GM23338 (cell line): ENCODE measurements at regions not wholly inside any gene's neighbourhood (a gene's known extent, or its start where the extent isn't known, plus 50 kb on each side); places are given as distances from the start of the nearest gene placed in this dataset.

Experiments
- ATAC-seq: fragments of 200-7000 bp; cut with Tn5 transposase; 3 replicates; pipeline ENCODE4 v1.9.1; 2020
- DNase-seq: peaks from one replicate; pipeline ENCODE4 v3.0.0-alpha.2; 2015; ENCODE audit warnings: low spot score
- H2AFZ ChIP-seq: fragments of 200-600 bp; sonication (generic); 2 replicates; pipeline ENCODE4 v1.8.0; 2016; ENCODE audit warnings: antibody characterized with exemption, mild to moderate bottlenecking, moderate library complexity
- H3F3A ChIP-seq: fragments of 200-600 bp; sonication (generic); replicated peaks from 2 replicates; pipeline ENCODE4 v1.8.0; 2017; ENCODE audit warnings: antibody characterized with exemption, mixed run types, low read depth
- H3K27ac ChIP-seq: fragments of 200-600 bp; sonication (generic); 2 replicates; pipeline ENCODE4 v1.6.1; 2016; ENCODE audit warnings: low read depth
- H3K27me3 ChIP-seq: fragments of 200-600 bp; sonication (generic); 2 replicates; pipeline ENCODE4 v1.8.0; 2016; ENCODE audit warnings: mild to moderate bottlenecking, mixed run types, moderate library complexity; ENCODE audit not compliant: insufficient read depth
- H3K36me3 ChIP-seq: fragments of 200-600 bp; sonication (generic); 2 replicates; pipeline ENCODE4 v1.8.0; 2016; ENCODE audit warnings: mild to moderate bottlenecking; ENCODE audit not compliant: insufficient read depth
- H3K4me1 ChIP-seq: fragments of 200-600 bp; sonication (generic); 2 replicates; pipeline ENCODE4 v1.8.0; 2016; ENCODE audit warnings: mild to moderate bottlenecking, moderate library complexity; ENCODE audit not compliant: insufficient read depth
- H3K4me2 ChIP-seq: fragments of 200-600 bp; sonication (generic); 2 replicates; pipeline ENCODE4 v1.7.1; 2017; ENCODE audit warnings: mixed run types
- H3K4me3 ChIP-seq: fragments of 200-600 bp; sonication (generic); 2 replicates; pipeline ENCODE4 v1.6.1; 2016; ENCODE audit warnings: mixed run types
- H3K79me2 ChIP-seq: fragments of 200-600 bp; sonication (generic); replicated peaks from 2 replicates; pipeline ENCODE4 v1.8.0; 2017; ENCODE audit warnings: mild to moderate bottlenecking; ENCODE audit not compliant: insufficient read depth
- H3K9me2 ChIP-seq: fragments of 200-600 bp; sonication (generic); 2 replicates; pipeline ENCODE4 v1.8.0; 2017; ENCODE audit not compliant: insufficient read depth
- H4K20me1 ChIP-seq: fragments of 200-600 bp; sonication (generic); replicated peaks from 2 replicates; pipeline ENCODE4 v1.8.0; 2017; ENCODE audit warnings: mild to moderate bottlenecking; ENCODE audit not compliant: insufficient read depth
- H3K27ac Mint-ChIP-seq: 2 replicates; pipeline ENCODE4 v1.8.0; 2020; ENCODE audit warnings: inconsistent platforms, mild to moderate bottlenecking, moderate library complexity, mixed read lengths
- H3K27me3 Mint-ChIP-seq: 3 replicates; pipeline ENCODE4 v1.8.0; 2022; ENCODE audit warnings: low read depth, mild to moderate bottlenecking, moderate library complexity, mixed read lengths, inconsistent platforms; ENCODE audit not compliant: insufficient read depth, poor library complexity
- H3K36me3 Mint-ChIP-seq: 3 replicates; pipeline ENCODE4 v1.8.0; 2021; ENCODE audit warnings: low read depth, mild to moderate bottlenecking, inconsistent platforms, moderate library complexity, mixed read lengths
- H3K4me1 Mint-ChIP-seq: 3 replicates; pipeline ENCODE4 v1.8.0; 2020; ENCODE audit warnings: mild to moderate bottlenecking, inconsistent platforms, mixed read lengths
- H3K4me3 Mint-ChIP-seq: 3 replicates; pipeline ENCODE4 v1.8.0; 2021; ENCODE audit warnings: moderate library complexity, mild to moderate bottlenecking, inconsistent platforms, mixed read lengths
- H3K9me3 Mint-ChIP-seq: 3 replicates; pipeline ENCODE4 v1.8.0; 2020; ENCODE audit warnings: moderate library complexity, mild to moderate bottlenecking, inconsistent platforms, mixed read lengths
- CREB1 ChIP-seq: fragments of 250-450 bp; sonication (Bioruptor Pico); IDR thresholded peaks from 2 replicates; pipeline ENCODE4 v1.5.0; 2020; ENCODE audit warnings: low read depth, mild to moderate bottlenecking, moderate library complexity
- EZH2 ChIP-seq: fragments of 200-600 bp; sonication (generic); IDR thresholded peaks from one replicate; pipeline ENCODE4 v1.8.0; 2017; ENCODE audit warnings: antibody characterized with exemption, mild to moderate bottlenecking, low read depth; ENCODE audit not compliant: unreplicated experiment
- EZH2phosphoT487 ChIP-seq: fragments of 200-600 bp; sonication (generic); IDR thresholded peaks from one replicate; pipeline ENCODE4 v1.8.1; 2018; ENCODE audit warnings: antibody characterized with exemption; ENCODE audit not compliant: unreplicated experiment
- JUNB ChIP-seq: IDR thresholded peaks from one replicate; pipeline ENCODE4 v1.6.1; 2016; ENCODE audit warnings: antibody characterized with exemption; ENCODE audit not compliant: unreplicated experiment
- ZNF114 ChIP-seq: fragments of 250-450 bp; sonication (Bioruptor Pico); IDR thresholded peaks from 2 replicates; pipeline ENCODE4 v1.5.0; 2020; ENCODE audit warnings: mild to moderate bottlenecking, moderate library complexity
- ZNF331 ChIP-seq: fragments of 250-450 bp; sonication (Bioruptor Pico); IDR thresholded peaks from 2 replicates; pipeline ENCODE4 v1.5.0; 2020; ENCODE audit warnings: low read depth, mild to moderate bottlenecking, moderate library complexity
- TF ChIP-seq, protein P1 (sequence below): IDR thresholded peaks from 2 replicates; pipeline ENCODE4 v1.6.1; 2016; ENCODE audit warnings: antibody characterized with exemption
- TF ChIP-seq, protein P2 (sequence below): fragments of 250-450 bp; sonication (Bioruptor Pico); IDR thresholded peaks from 2 replicates; pipeline ENCODE4 v1.5.0; 2020; ENCODE audit warnings: mild to moderate bottlenecking, moderate library complexity
- TF ChIP-seq, protein P3 (sequence below), 2 experiments: fragments of 200-600 bp in 1 of 2; sonication (generic) in 1 of 2; conservative IDR thresholded peaks; 2 replicates each; pipeline versions ENCODE4 v1.5.1 to v1.6.1; 2016 to 2017; ENCODE audit warnings: antibody characterized with exemption in 2 of 2, low read depth in 2 of 2, mild to moderate bottlenecking in 2 of 2, moderate library complexity in 1 of 2

DNA sequence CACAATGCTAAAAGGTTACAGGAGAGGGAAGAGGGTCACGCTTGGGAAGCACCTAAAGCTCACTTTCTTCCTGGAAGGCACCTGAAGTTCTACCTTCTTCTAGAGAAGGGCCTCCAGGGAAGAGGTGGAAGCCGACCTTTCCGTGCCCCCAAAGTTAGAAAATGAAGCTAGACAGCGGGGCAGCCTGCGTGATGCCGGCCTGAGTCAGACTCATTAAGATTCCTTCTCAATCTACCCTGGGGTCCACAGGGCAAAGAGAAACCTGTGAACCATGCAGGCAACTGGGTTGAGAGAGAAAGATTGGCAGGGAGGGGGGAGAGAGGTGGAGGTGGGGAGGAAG lies 54.8 kb upstream of the CCDC167 start:
- H3K79me2 ChIP-seq = no peaks in the 10 kb centered on the region
- DNase-seq (no peak), ATAC-seq (no peak)
- Mint-ChIP-seq H3K27me3 (peaks cover 12% of the 10 kb centered on the region), H3K4me1 (peaks cover 9% of the 10 kb centered on the region), H3K4me3 (no peak overlapping the region), H3K36me3 (no peaks in the 10 kb centered on the region), H3K9me3 (no peaks in the 10 kb centered on the region), H3K27ac (no peak overlapping the region)
- no peak overlapping the region for H3K4me2 ChIP-seq
- H4K20me1 ChIP-seq = no peaks in the 10 kb centered on the region
- no peaks in the 10 kb centered on the region for H3K27me3 ChIP-seq
- H3K9me2 ChIP-seq = no peaks in the 10 kb centered on the region
- TF ChIP-seq EZH2 (no peak), ZNF114 (CRISPR knock-in tag) (no peak), ZNF331 (CRISPR knock-in tag) (no peak), CREB1 (no peak), EZH2phosphoT487 (no peak), JUNB (no peak)
- TF ChIP-seq, protein P1, sequence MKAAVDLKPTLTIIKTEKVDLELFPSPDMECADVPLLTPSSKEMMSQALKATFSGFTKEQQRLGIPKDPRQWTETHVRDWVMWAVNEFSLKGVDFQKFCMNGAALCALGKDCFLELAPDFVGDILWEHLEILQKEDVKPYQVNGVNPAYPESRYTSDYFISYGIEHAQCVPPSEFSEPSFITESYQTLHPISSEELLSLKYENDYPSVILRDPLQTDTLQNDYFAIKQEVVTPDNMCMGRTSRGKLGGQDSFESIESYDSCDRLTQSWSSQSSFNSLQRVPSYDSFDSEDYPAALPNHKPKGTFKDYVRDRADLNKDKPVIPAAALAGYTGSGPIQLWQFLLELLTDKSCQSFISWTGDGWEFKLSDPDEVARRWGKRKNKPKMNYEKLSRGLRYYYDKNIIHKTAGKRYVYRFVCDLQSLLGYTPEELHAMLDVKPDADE = no peak
- TF ChIP-seq, protein P2, sequence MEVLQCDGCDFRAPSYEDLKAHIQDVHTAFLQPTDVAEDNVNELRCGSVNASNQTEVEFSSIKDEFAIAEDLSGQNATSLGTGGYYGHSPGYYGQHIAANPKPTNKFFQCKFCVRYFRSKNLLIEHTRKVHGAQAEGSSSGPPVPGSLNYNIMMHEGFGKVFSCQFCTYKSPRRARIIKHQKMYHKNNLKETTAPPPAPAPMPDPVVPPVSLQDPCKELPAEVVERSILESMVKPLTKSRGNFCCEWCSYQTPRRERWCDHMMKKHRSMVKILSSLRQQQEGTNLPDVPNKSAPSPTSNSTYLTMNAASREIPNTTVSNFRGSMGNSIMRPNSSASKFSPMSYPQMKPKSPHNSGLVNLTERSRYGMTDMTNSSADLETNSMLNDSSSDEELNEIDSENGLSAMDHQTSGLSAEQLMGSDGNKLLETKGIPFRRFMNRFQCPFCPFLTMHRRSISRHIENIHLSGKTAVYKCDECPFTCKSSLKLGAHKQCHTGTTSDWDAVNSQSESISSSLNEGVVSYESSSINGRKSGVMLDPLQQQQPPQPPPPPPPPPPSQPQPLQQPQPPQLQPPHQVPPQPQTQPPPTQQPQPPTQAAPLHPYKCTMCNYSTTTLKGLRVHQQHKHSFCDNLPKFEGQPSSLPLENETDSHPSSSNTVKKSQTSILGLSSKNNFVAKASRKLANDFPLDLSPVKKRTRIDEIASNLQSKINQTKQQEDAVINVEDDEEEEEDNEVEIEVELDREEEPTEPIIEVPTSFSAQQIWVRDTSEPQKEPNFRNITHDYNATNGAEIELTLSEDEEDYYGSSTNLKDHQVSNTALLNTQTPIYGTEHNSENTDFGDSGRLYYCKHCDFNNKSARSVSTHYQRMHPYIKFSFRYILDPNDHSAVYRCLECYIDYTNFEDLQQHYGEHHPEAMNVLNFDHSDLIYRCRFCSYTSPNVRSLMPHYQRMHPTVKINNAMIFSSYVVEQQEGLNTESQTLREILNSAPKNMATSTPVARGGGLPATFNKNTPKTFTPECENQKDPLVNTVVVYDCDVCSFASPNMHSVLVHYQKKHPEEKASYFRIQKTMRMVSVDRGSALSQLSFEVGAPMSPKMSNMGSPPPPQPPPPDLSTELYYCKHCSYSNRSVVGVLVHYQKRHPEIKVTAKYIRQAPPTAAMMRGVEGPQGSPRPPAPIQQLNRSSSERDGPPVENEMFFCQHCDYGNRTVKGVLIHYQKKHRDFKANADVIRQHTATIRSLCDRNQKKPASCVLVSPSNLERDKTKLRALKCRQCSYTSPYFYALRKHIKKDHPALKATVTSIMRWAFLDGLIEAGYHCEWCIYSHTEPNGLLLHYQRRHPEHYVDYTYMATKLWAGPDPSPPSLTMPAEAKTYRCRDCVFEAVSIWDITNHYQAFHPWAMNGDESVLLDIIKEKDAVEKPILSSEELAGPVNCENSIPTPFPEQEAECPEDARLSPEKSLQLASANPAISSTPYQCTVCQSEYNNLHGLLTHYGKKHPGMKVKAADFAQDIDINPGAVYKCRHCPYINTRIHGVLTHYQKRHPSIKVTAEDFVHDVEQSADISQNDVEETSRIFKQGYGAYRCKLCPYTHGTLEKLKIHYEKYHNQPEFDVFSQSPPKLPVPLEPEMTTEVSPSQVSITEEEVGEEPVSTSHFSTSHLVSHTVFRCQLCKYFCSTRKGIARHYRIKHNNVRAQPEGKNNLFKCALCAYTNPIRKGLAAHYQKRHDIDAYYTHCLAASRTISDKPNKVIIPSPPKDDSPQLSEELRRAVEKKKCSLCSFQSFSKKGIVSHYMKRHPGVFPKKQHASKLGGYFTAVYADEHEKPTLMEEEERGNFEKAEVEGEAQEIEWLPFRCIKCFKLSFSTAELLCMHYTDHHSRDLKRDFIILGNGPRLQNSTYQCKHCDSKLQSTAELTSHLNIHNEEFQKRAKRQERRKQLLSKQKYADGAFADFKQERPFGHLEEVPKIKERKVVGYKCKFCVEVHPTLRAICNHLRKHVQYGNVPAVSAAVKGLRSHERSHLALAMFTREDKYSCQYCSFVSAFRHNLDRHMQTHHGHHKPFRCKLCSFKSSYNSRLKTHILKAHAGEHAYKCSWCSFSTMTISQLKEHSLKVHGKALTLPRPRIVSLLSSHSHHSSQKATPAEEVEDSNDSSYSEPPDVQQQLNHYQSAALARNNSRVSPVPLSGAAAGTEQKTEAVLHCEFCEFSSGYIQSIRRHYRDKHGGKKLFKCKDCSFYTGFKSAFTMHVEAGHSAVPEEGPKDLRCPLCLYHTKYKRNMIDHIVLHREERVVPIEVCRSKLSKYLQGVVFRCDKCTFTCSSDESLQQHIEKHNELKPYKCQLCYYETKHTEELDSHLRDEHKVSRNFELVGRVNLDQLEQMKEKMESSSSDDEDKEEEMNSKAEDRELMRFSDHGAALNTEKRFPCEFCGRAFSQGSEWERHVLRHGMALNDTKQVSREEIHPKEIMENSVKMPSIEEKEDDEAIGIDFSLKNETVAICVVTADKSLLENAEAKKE (CRISPR knock-in tag) = no peak
- TF ChIP-seq, protein P3, sequence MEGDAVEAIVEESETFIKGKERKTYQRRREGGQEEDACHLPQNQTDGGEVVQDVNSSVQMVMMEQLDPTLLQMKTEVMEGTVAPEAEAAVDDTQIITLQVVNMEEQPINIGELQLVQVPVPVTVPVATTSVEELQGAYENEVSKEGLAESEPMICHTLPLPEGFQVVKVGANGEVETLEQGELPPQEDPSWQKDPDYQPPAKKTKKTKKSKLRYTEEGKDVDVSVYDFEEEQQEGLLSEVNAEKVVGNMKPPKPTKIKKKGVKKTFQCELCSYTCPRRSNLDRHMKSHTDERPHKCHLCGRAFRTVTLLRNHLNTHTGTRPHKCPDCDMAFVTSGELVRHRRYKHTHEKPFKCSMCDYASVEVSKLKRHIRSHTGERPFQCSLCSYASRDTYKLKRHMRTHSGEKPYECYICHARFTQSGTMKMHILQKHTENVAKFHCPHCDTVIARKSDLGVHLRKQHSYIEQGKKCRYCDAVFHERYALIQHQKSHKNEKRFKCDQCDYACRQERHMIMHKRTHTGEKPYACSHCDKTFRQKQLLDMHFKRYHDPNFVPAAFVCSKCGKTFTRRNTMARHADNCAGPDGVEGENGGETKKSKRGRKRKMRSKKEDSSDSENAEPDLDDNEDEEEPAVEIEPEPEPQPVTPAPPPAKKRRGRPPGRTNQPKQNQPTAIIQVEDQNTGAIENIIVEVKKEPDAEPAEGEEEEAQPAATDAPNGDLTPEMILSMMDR (conservative IDR thresholded peaks at IDR 0.05; ENCODE audit: low read depth in 2 of 2) = no peak
- H3K4me1 ChIP-seq = peaks cover under 1% of the 10 kb centered on the region; the same call in 1 of the 2 replicates
- no peaks in the 10 kb centered on the region for H3K36me3 ChIP-seq
- no peaks in the 10 kb centered on the region for H3F3A ChIP-seq
- no peak overlapping the region for H2AFZ ChIP-seq
- no peak overlapping the region for H3K27ac ChIP-seq
- no peak overlapping the region for H3K4me3 ChIP-seq
